ENCODE measurements at regions not wholly inside any gene's neighbourhood (a gene's known extent, or its start where the extent isn't known, plus 50 kb on each side); places are given as distances from the start of the nearest gene placed in this dataset.

DNA sequence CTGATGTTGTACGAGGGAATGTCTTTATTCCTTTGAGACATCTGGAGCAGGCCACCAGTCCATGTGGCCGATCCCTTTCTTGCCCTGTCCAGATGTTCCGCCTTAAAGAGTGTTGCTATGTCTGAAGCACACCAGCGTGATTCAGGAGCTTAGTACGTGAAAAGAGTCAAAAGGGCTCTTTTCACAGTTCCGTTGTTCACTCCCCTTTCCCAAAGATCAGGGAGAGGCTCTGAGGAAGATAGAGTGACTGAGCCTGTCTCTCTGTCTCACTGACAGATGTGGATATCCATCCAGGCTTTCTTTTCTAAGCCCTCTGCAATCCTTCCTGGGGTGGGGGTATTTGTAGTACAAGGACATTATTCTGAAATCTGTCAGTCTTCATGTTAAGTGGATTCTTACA lies 262.5 kb upstream of the LRTM1 start:
- H3K27me3 ChIP-seq (ENCODE audit: insufficient read depth, low read length), result no peaks in the 10 kb centered on the region
- peak overlapping the region; percentile 52 for H3K4ac ChIP-seq (ENCODE audit: low read depth, low read length)
- no peak overlapping the region for H3K4me2 ChIP-seq (ENCODE audit: low read length)
- no peak overlapping the region for H4K12ac ChIP-seq (ENCODE audit: low read depth, low read length)
- H3K14ac ChIP-seq (ENCODE audit: low read length), result peak overlapping the region; percentile 93
- H2AFZ ChIP-seq (ENCODE audit: insufficient read depth, low read length, poor library complexity), result peak overlapping the region; percentile 35
- H4K91ac ChIP-seq (ENCODE audit: low read depth, low read length), result peak overlapping the region; percentile 95
- H3K79me2 ChIP-seq (ENCODE audit: control insufficient read depth, insufficient read depth, low read length, poor library complexity), result peaks cover 5% of the 10 kb centered on the region
- no peaks in the 10 kb centered on the region for H3K9me3 ChIP-seq (ENCODE audit: insufficient read depth, low read depth, low read length)
- H4K8ac ChIP-seq (ENCODE audit: low read depth, low read length), result peak overlapping the region; percentile 78
- peak overlapping the region; percentile 60 for H3K9ac ChIP-seq (ENCODE audit: low read length)
- H3K4me3 ChIP-seq (ENCODE audit: low read depth, low read length), result no peak overlapping the region
- H2BK120ac ChIP-seq (ENCODE audit: insufficient read depth, low read length, poor library complexity), result peak overlapping the region; percentile 89
- peaks cover 17 to 25% of the 10 kb centered on the region in 2 experiments for H3K4me1 ChIP-seq (ENCODE audit: control insufficient read depth in 1 of 2, insufficient read depth in 2 of 2, low read length in 2 of 2)
- H3K36me3 ChIP-seq (ENCODE audit: control insufficient read depth in 1 of 2, insufficient read depth in 2 of 2, low read length in 2 of 2), result no peaks in the 10 kb centered on the region
- peak overlapping the region; percentile 82 for H3K27ac ChIP-seq (ENCODE audit: low read depth, low read length)
- peak overlapping the region; percentile 88 for H2AK5ac ChIP-seq (ENCODE audit: low read length)
- H2BK5ac ChIP-seq (ENCODE audit: low read depth, low read length, poor library complexity), result peak overlapping the region; percentile 99
- peak overlapping the region; percentile 97 for H2BK12ac ChIP-seq (ENCODE audit: low read length)
- H3K79me1 ChIP-seq (ENCODE audit: low read length), result peaks cover 41% of the 10 kb centered on the region
- WGBS (ENCODE audit: extremely low coverage, insufficient coverage, insufficient read length), result no CpG with 5 or more reads among the region's 6 CpGs
- peak; percentile 80 to 87 for DNase-seq
- H3K23ac ChIP-seq (ENCODE audit: low read length), result no peak overlapping the region
- peak overlapping the region; percentile 91 for H3K18ac ChIP-seq (ENCODE audit: low read length)

DNA sequence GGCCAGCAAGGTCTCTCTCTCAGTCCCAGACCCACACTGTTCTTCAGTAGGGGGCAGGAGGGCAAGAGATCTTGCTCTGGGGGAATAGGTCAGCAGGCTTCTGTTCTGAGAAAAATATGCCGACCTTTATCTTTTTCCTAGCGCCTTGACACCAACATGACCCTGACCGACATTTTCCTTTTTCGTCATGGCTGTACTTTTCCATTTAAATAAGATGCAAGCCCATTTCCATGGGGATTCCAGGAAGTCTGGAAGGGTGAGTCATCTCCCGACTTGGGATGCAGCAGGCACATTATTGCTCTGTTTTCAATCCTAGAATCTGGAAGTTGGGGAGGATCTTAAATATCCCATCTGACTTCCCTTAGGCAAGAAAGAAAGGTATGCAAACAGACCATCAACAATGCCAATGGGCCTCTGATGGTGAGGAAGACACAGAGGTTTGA lies 261.5 kb upstream of the LRTM1 start:
- peak overlapping the region; percentile 99 for H3K18ac ChIP-seq (ENCODE audit: low read length)
- peak overlapping the region; percentile 98 for H2BK5ac ChIP-seq (ENCODE audit: low read depth, low read length, poor library complexity)
- peaks cover 17 to 25% of the 10 kb centered on the region in 2 experiments for H3K4me1 ChIP-seq (ENCODE audit: control insufficient read depth in 1 of 2, insufficient read depth in 2 of 2, low read length in 2 of 2)
- no peaks in the 10 kb centered on the region for H3K36me3 ChIP-seq (ENCODE audit: control insufficient read depth in 1 of 2, insufficient read depth in 2 of 2, low read length in 2 of 2)
- peak overlapping the region; percentile 94 for H3K14ac ChIP-seq (ENCODE audit: low read length)
- H3K27me3 ChIP-seq (ENCODE audit: insufficient read depth, low read length), result no peaks in the 10 kb centered on the region
- no peak overlapping the region for H3K23ac ChIP-seq (ENCODE audit: low read length)
- peak overlapping the region; percentile 97 for H2AK5ac ChIP-seq (ENCODE audit: low read length)
- H3K27ac ChIP-seq (ENCODE audit: low read depth, low read length), result peak overlapping the region; percentile 95
- no peak overlapping the region for H2AFZ ChIP-seq (ENCODE audit: insufficient read depth, low read length, poor library complexity)
- H3K4me3 ChIP-seq (ENCODE audit: low read depth, low read length), result no peak overlapping the region
- no peak overlapping the region for H3K4me2 ChIP-seq (ENCODE audit: low read length)
- H4K91ac ChIP-seq (ENCODE audit: low read depth, low read length), result peak overlapping the region; percentile 97
- WGBS (ENCODE audit: extremely low coverage, insufficient coverage, insufficient read length), result no CpG with 5 or more reads among the region's 5 CpGs
- H3K4ac ChIP-seq (ENCODE audit: low read depth, low read length), result peak overlapping the region; percentile 85
- H3K79me1 ChIP-seq (ENCODE audit: low read length), result peaks cover 41% of the 10 kb centered on the region
- peak overlapping the region; percentile 87 for H4K8ac ChIP-seq (ENCODE audit: low read depth, low read length)
- no peak overlapping the region for H4K12ac ChIP-seq (ENCODE audit: low read depth, low read length)
- no peak overlapping the region for H3K9ac ChIP-seq (ENCODE audit: low read length)
- peak overlapping the region; percentile 98 for H2BK12ac ChIP-seq (ENCODE audit: low read length)
- DNase-seq, result peak; percentile 65 to 88
- H3K9me3 ChIP-seq (ENCODE audit: insufficient read depth, low read depth, low read length), result no peaks in the 10 kb centered on the region
- peak overlapping the region; percentile 99 for H2BK120ac ChIP-seq (ENCODE audit: insufficient read depth, low read length, poor library complexity)
- H3K79me2 ChIP-seq (ENCODE audit: control insufficient read depth, insufficient read depth, low read length, poor library complexity), result peaks cover 5% of the 10 kb centered on the region

GRCh38 chr3:55185380-55185779 lies 257.5 kb upstream of the LRTM1 start:
- no peak overlapping the region for H2BK120ac ChIP-seq (ENCODE audit: insufficient read depth, low read length, poor library complexity)
- no peak overlapping the region for H3K4me3 ChIP-seq (ENCODE audit: low read depth, low read length)
- no peak overlapping the region for H2BK12ac ChIP-seq (ENCODE audit: low read length)
- no CpG with 5 or more reads among the region's 3 CpGs for WGBS (ENCODE audit: extremely low coverage, insufficient coverage, insufficient read length)
- no peak overlapping the region for H3K14ac ChIP-seq (ENCODE audit: low read length)
- H3K79me1 ChIP-seq (ENCODE audit: low read length), result peaks cover 37% of the 10 kb centered on the region
- DNase-seq, result peak; percentile 26 to 56
- H3K36me3 ChIP-seq (ENCODE audit: control insufficient read depth in 1 of 2, insufficient read depth in 2 of 2, low read length in 2 of 2), result no peaks in the 10 kb centered on the region
- H3K18ac ChIP-seq (ENCODE audit: low read length), result no peak overlapping the region
- no peak overlapping the region for H3K27ac ChIP-seq (ENCODE audit: low read depth, low read length)
- no peaks in the 10 kb centered on the region for H3K9me3 ChIP-seq (ENCODE audit: insufficient read depth, low read depth, low read length)
- H2AK5ac ChIP-seq (ENCODE audit: low read length), result no peak overlapping the region
- H3K4ac ChIP-seq (ENCODE audit: low read depth, low read length), result no peak overlapping the region
- H4K91ac ChIP-seq (ENCODE audit: low read depth, low read length), result no peak overlapping the region
- peaks cover 17% of the 10 kb centered on the region in 2 experiments for H3K4me1 ChIP-seq (ENCODE audit: control insufficient read depth in 1 of 2, insufficient read depth in 2 of 2, low read length in 2 of 2)
- H3K27me3 ChIP-seq (ENCODE audit: insufficient read depth, low read length), result no peaks in the 10 kb centered on the region
- no peak overlapping the region for H3K23ac ChIP-seq (ENCODE audit: low read length)
- no peak overlapping the region for H2AFZ ChIP-seq (ENCODE audit: insufficient read depth, low read length, poor library complexity)
- H2BK5ac ChIP-seq (ENCODE audit: low read depth, low read length, poor library complexity), result no peak overlapping the region
- H3K79me2 ChIP-seq (ENCODE audit: control insufficient read depth, insufficient read depth, low read length, poor library complexity), result peaks cover 4% of the 10 kb centered on the region
- H3K9ac ChIP-seq (ENCODE audit: low read length), result no peak overlapping the region
- H4K12ac ChIP-seq (ENCODE audit: low read depth, low read length), result no peak overlapping the region
- H4K8ac ChIP-seq (ENCODE audit: low read depth, low read length), result no peak overlapping the region
- H3K4me2 ChIP-seq (ENCODE audit: low read length), result no peak overlapping the region

DNA sequence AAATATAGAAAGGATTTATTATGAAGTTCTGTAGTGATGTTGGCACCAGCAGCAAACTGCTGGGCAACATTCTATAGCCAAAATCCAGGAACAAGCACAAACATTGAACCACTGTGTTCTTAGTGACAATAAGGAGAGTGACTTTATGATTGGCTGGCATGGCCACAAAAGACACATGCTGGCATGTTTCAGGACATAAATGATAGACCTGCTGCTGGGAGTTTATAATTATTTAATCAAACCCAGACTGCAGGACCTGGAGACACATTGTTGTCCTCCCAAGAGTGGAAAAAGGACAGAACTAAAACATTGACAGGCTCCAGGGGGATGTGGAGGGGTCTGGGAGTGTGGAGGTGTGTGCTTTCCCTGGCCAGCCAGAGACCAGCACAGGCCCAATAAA lies 255.3 kb upstream of the LRTM1 start:
- Histone ChIP-seq H3K4me3 (ENCODE audit: low read depth, low read length) (no peak overlapping the region), H3K4me2 (ENCODE audit: low read length) (no peak overlapping the region), H3K14ac (ENCODE audit: low read length) (no peak overlapping the region), H2BK120ac (ENCODE audit: insufficient read depth, low read length, poor library complexity) (no peak overlapping the region), H3K4me1 (ENCODE audit: control insufficient read depth in 1 of 2, insufficient read depth in 2 of 2, low read length in 2 of 2) (peaks cover 5% of the 10 kb centered on the region in 2 experiments), H3K23ac (ENCODE audit: low read length) (no peak overlapping the region), H3K79me1 (ENCODE audit: low read length) (peaks cover 24% of the 10 kb centered on the region), H3K36me3 (ENCODE audit: control insufficient read depth in 1 of 2, insufficient read depth in 2 of 2, low read length in 2 of 2) (no peaks in the 10 kb centered on the region), H4K12ac (ENCODE audit: low read depth, low read length) (no peak overlapping the region), H2BK12ac (ENCODE audit: low read length) (peak overlapping the region; percentile 71), H3K27me3 (ENCODE audit: insufficient read depth, low read length) (no peaks in the 10 kb centered on the region), H3K9ac (ENCODE audit: low read length) (no peak overlapping the region), H3K9me3 (ENCODE audit: insufficient read depth, low read depth, low read length) (no peaks in the 10 kb centered on the region), H3K27ac (ENCODE audit: low read depth, low read length) (no peak overlapping the region), H3K18ac (ENCODE audit: low read length) (no peak overlapping the region), H3K4ac (ENCODE audit: low read depth, low read length) (no peak overlapping the region), H4K8ac (ENCODE audit: low read depth, low read length) (no peak overlapping the region), H4K91ac (ENCODE audit: low read depth, low read length) (peak overlapping the region; percentile 82), H3K79me2 (ENCODE audit: control insufficient read depth, insufficient read depth, low read length, poor library complexity) (no peaks in the 10 kb centered on the region), H2AK5ac (ENCODE audit: low read length) (peak overlapping the region; percentile 75), H2AFZ (ENCODE audit: insufficient read depth, low read length, poor library complexity) (no peak overlapping the region), H2BK5ac (ENCODE audit: low read depth, low read length, poor library complexity) (no peak overlapping the region)
- DNase-seq, result no peak
